HL-60 (cell line): ENCODE measurements at regions not wholly inside any gene's neighbourhood (a gene's known extent, or its start where the extent isn't known, plus 50 kb on each side); places are given as distances from the start of the nearest gene placed in this dataset.

Experiments
- POLR2AphosphoS5 ChIP-seq: IDR thresholded peaks from 2 replicates; pipeline ENCODE4 v1.6.1; 2012; ENCODE audit warnings: low read depth
- TF ChIP-seq, protein P1 (sequence below): IDR thresholded peaks from one replicate; pipeline ENCODE4 v1.5.1; 2011; ENCODE audit warnings: low read length, control low read depth, inconsistent platforms; ENCODE audit not compliant: insufficient read depth
- TF ChIP-seq, protein P2 (sequence below): IDR thresholded peaks from 2 replicates; pipeline ENCODE4 v1.6.1; 2012; ENCODE audit warnings: low read depth; ENCODE audit not compliant: insufficient replicate concordance

DNA sequence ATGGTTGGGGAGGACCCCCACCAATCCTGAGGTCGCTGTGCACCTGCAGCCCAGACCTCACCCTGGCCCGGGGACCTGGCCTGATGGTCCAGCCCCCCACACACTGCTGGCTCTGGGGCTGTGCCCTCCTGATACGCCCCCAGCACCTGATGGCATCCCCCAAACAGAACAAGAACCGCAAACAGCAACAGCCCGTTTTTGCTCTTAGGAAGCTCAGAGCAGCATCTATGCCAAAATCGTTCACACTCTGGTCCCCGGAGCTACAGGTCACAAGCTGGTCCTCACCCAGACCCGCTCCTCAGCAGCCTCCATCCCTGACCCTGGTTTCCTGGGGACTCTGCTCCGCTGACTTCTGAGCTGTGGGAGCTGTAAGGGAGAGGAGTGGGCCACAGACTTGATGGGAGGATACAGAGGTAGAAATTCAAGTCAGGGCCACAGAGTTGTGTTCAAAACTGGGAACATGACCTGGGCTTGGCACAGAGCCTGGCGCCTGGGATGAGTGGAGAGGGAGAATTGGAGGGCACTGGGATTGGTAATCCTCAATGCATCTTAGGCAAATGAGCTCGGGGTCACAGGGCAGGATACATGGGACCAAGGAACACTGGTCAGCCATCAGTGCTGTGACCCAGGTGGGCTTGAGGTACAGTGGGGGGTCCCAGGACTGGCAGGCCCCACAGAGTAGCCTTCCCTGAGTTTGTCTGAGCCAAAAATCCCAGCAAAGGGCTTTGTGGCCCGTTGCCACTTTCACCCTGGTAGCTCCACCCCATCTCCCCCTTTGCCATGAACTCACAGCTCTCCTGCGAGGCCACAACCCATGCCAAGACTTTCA, 170.9 kb upstream of the RTL1 start:
- TF ChIP-seq, protein P1, sequence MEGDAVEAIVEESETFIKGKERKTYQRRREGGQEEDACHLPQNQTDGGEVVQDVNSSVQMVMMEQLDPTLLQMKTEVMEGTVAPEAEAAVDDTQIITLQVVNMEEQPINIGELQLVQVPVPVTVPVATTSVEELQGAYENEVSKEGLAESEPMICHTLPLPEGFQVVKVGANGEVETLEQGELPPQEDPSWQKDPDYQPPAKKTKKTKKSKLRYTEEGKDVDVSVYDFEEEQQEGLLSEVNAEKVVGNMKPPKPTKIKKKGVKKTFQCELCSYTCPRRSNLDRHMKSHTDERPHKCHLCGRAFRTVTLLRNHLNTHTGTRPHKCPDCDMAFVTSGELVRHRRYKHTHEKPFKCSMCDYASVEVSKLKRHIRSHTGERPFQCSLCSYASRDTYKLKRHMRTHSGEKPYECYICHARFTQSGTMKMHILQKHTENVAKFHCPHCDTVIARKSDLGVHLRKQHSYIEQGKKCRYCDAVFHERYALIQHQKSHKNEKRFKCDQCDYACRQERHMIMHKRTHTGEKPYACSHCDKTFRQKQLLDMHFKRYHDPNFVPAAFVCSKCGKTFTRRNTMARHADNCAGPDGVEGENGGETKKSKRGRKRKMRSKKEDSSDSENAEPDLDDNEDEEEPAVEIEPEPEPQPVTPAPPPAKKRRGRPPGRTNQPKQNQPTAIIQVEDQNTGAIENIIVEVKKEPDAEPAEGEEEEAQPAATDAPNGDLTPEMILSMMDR: no peak
- TF ChIP-seq POLR2AphosphoS5: no peak
- TF ChIP-seq, protein P2, sequence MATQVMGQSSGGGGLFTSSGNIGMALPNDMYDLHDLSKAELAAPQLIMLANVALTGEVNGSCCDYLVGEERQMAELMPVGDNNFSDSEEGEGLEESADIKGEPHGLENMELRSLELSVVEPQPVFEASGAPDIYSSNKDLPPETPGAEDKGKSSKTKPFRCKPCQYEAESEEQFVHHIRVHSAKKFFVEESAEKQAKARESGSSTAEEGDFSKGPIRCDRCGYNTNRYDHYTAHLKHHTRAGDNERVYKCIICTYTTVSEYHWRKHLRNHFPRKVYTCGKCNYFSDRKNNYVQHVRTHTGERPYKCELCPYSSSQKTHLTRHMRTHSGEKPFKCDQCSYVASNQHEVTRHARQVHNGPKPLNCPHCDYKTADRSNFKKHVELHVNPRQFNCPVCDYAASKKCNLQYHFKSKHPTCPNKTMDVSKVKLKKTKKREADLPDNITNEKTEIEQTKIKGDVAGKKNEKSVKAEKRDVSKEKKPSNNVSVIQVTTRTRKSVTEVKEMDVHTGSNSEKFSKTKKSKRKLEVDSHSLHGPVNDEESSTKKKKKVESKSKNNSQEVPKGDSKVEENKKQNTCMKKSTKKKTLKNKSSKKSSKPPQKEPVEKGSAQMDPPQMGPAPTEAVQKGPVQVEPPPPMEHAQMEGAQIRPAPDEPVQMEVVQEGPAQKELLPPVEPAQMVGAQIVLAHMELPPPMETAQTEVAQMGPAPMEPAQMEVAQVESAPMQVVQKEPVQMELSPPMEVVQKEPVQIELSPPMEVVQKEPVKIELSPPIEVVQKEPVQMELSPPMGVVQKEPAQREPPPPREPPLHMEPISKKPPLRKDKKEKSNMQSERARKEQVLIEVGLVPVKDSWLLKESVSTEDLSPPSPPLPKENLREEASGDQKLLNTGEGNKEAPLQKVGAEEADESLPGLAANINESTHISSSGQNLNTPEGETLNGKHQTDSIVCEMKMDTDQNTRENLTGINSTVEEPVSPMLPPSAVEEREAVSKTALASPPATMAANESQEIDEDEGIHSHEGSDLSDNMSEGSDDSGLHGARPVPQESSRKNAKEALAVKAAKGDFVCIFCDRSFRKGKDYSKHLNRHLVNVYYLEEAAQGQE: no peak
